ENCODE measurements at regions not wholly inside any gene's neighbourhood (a gene's known extent, or its start where the extent isn't known, plus 50 kb on each side); places are given as distances from the start of the nearest gene placed in this dataset.
"Not testable (repeated sequence)": the region's sequence is repeated elsewhere in the genome, so short reads cannot be mapped to it uniquely, and the experiment has no call there.

GRCh38 chr18:57890266-57890665, 87.2 kb upstream of the ATP8B1 start:
- Histone ChIP-seq H3K9ac (ENCODE audit: low read length) (no peak overlapping the region), H3K4me1 (ENCODE audit: control insufficient read depth, insufficient read depth, low read length) (peaks cover 7% of the 10 kb centered on the region), H3K9me3 (ENCODE audit: control insufficient read depth, low read length) (no peaks in the 10 kb centered on the region), H3K4me3 (ENCODE audit: low read length) (no peak overlapping the region), H3K36me3 (ENCODE audit: control insufficient read depth, insufficient read depth, low read length) (no peaks in the 10 kb centered on the region), H3K27me3 (ENCODE audit: control insufficient read depth, insufficient read depth, low read length) (no peaks in the 10 kb centered on the region)

- Histone ChIP-seq H3K4me1 (ENCODE audit: control insufficient read depth, insufficient read depth, low read length) (peaks cover 7% of the 10 kb centered on the region), H3K9me3 (ENCODE audit: control insufficient read depth, low read length) (no peaks in the 10 kb centered on the region), H3K9ac (ENCODE audit: low read length) (no peak overlapping the region), H3K36me3 (ENCODE audit: control insufficient read depth, insufficient read depth, low read length) (no peaks in the 10 kb centered on the region), H3K4me3 (ENCODE audit: low read length) (no peak overlapping the region), H3K27me3 (ENCODE audit: control insufficient read depth, insufficient read depth, low read length) (no peaks in the 10 kb centered on the region)
Measured at GRCh38 chr18:57889841-57890240, 86.7 kb upstream of the ATP8B1 start.

GRCh38 chr18:57887543-57888383, 84.6 kb upstream of the ATP8B1 start:
- H3K9me3 ChIP-seq (ENCODE audit: control insufficient read depth, low read length): no peaks in the 10 kb centered on the region
- H3K4me1 ChIP-seq (ENCODE audit: control insufficient read depth, insufficient read depth, low read length): peaks cover 7% of the 10 kb centered on the region
- H3K4me3 ChIP-seq (ENCODE audit: low read length): no peak overlapping the region
- H3K9ac ChIP-seq (ENCODE audit: low read length): no peak overlapping the region
- no peaks in the 10 kb centered on the region for H3K36me3 ChIP-seq (ENCODE audit: control insufficient read depth, insufficient read depth, low read length)
- H3K27me3 ChIP-seq (ENCODE audit: control insufficient read depth, insufficient read depth, low read length): no peaks in the 10 kb centered on the region

- Histone ChIP-seq H3K36me3 (ENCODE audit: control insufficient read depth, insufficient read depth, low read length) (no peaks in the 10 kb centered on the region), H3K27me3 (ENCODE audit: control insufficient read depth, insufficient read depth, low read length) (no peaks in the 10 kb centered on the region), H3K9ac (ENCODE audit: low read length) (no peak overlapping the region), H3K4me3 (ENCODE audit: low read length) (no peak overlapping the region), H3K9me3 (ENCODE audit: control insufficient read depth, low read length) (no peaks in the 10 kb centered on the region), H3K4me1 (ENCODE audit: control insufficient read depth, insufficient read depth, low read length) (peaks cover 7% of the 10 kb centered on the region)
Measured at GRCh38 chr18:57885931-57886330, 82.8 kb upstream of the ATP8B1 start.

GRCh38 chr18:57882465-57882864, 79.3 kb upstream of the ATP8B1 start:
- Histone ChIP-seq H3K9ac (ENCODE audit: low read length) (no peak overlapping the region), H3K9me3 (ENCODE audit: control insufficient read depth, low read length) (no peaks in the 10 kb centered on the region), H3K4me1 (ENCODE audit: control insufficient read depth, insufficient read depth, low read length) (no peaks in the 10 kb centered on the region), H3K4me3 (ENCODE audit: low read length) (no peak overlapping the region), H3K36me3 (ENCODE audit: control insufficient read depth, insufficient read depth, low read length) (no peaks in the 10 kb centered on the region), H3K27me3 (ENCODE audit: control insufficient read depth, insufficient read depth, low read length) (no peaks in the 10 kb centered on the region)

GRCh38 chr18:57881818-57882413, 78.8 kb upstream of the ATP8B1 start:
- Histone ChIP-seq H3K9ac (ENCODE audit: low read length) (no peak overlapping the region), H3K9me3 (ENCODE audit: control insufficient read depth, low read length) (no peaks in the 10 kb centered on the region), H3K27me3 (ENCODE audit: control insufficient read depth, insufficient read depth, low read length) (no peaks in the 10 kb centered on the region), H3K4me3 (ENCODE audit: low read length) (no peak overlapping the region), H3K4me1 (ENCODE audit: control insufficient read depth, insufficient read depth, low read length) (no peaks in the 10 kb centered on the region), H3K36me3 (ENCODE audit: control insufficient read depth, insufficient read depth, low read length) (no peaks in the 10 kb centered on the region)

- H3K9me3 ChIP-seq (ENCODE audit: control insufficient read depth, low read length); H3K27me3 ChIP-seq (ENCODE audit: control insufficient read depth, insufficient read depth, low read length); H3K9ac ChIP-seq (ENCODE audit: low read length); H3K4me3 ChIP-seq (ENCODE audit: low read length); H3K4me1 ChIP-seq (ENCODE audit: control insufficient read depth, insufficient read depth, low read length); H3K36me3 ChIP-seq (ENCODE audit: control insufficient read depth, insufficient read depth, low read length): not testable (repeated sequence)
Measured at GRCh38 chr18:57879924-57880323, 76.8 kb upstream of the ATP8B1 start.

- Histone ChIP-seq H3K4me1 (ENCODE audit: control insufficient read depth, insufficient read depth, low read length) (no peaks in the 10 kb centered on the region), H3K4me3 (ENCODE audit: low read length) (no peak overlapping the region), H3K9me3 (ENCODE audit: control insufficient read depth, low read length) (no peaks in the 10 kb centered on the region), H3K27me3 (ENCODE audit: control insufficient read depth, insufficient read depth, low read length) (no peaks in the 10 kb centered on the region), H3K9ac (ENCODE audit: low read length) (no peak overlapping the region), H3K36me3 (ENCODE audit: control insufficient read depth, insufficient read depth, low read length) (no peaks in the 10 kb centered on the region)
Measured at GRCh38 chr18:57869221-57869620, 66.1 kb upstream of the ATP8B1 start.

GRCh38 chr18:57866355-57866754, 63.2 kb upstream of the ATP8B1 start:
- Histone ChIP-seq H3K27me3 (ENCODE audit: control insufficient read depth, insufficient read depth, low read length) (no peaks in the 10 kb centered on the region), H3K4me1 (ENCODE audit: control insufficient read depth, insufficient read depth, low read length) (no peaks in the 10 kb centered on the region), H3K9me3 (ENCODE audit: control insufficient read depth, low read length) (no peaks in the 10 kb centered on the region), H3K4me3 (ENCODE audit: low read length) (no peak overlapping the region), H3K36me3 (ENCODE audit: control insufficient read depth, insufficient read depth, low read length) (no peaks in the 10 kb centered on the region), H3K9ac (ENCODE audit: low read length) (no peak overlapping the region)

- Histone ChIP-seq H3K4me1 (ENCODE audit: control insufficient read depth, insufficient read depth, low read length) (no peaks in the 10 kb centered on the region), H3K36me3 (ENCODE audit: control insufficient read depth, insufficient read depth, low read length) (no peaks in the 10 kb centered on the region), H3K9me3 (ENCODE audit: control insufficient read depth, low read length) (no peaks in the 10 kb centered on the region), H3K9ac (ENCODE audit: low read length) (no peak overlapping the region), H3K4me3 (ENCODE audit: low read length) (no peak overlapping the region), H3K27me3 (ENCODE audit: control insufficient read depth, insufficient read depth, low read length) (no peaks in the 10 kb centered on the region)
Measured at GRCh38 chr18:57864615-57865121, 61.6 kb upstream of the ATP8B1 start.

GRCh38 chr18:57863706-57864105, 60.6 kb upstream of the ATP8B1 start:
- Histone ChIP-seq H3K4me1 (ENCODE audit: control insufficient read depth, insufficient read depth, low read length) (no peaks in the 10 kb centered on the region), H3K36me3 (ENCODE audit: control insufficient read depth, insufficient read depth, low read length) (no peaks in the 10 kb centered on the region), H3K9me3 (ENCODE audit: control insufficient read depth, low read length) (no peaks in the 10 kb centered on the region), H3K27me3 (ENCODE audit: control insufficient read depth, insufficient read depth, low read length) (no peaks in the 10 kb centered on the region), H3K9ac (ENCODE audit: low read length) (no peak overlapping the region), H3K4me3 (ENCODE audit: low read length) (no peak overlapping the region)

- no peaks in the 10 kb centered on the region for H3K4me1 ChIP-seq (ENCODE audit: control insufficient read depth, insufficient read depth, low read length)
- H3K27me3 ChIP-seq (ENCODE audit: control insufficient read depth, insufficient read depth, low read length): no peaks in the 10 kb centered on the region
- H3K9ac ChIP-seq (ENCODE audit: low read length): no peak overlapping the region
- H3K36me3 ChIP-seq (ENCODE audit: control insufficient read depth, insufficient read depth, low read length): no peaks in the 10 kb centered on the region
- H3K4me3 ChIP-seq (ENCODE audit: low read length): no peak overlapping the region
- no peaks in the 10 kb centered on the region for H3K9me3 ChIP-seq (ENCODE audit: control insufficient read depth, low read length)
Measured at GRCh38 chr18:57859314-57859713, 56.2 kb upstream of the ATP8B1 start.

Data from mucosa of stomach (tissue), 1 donor.